ENCODE measurements at regions not wholly inside any gene's neighbourhood (a gene's known extent, or its start where the extent isn't known, plus 50 kb on each side); places are given as distances from the start of the nearest gene placed in this dataset.

DNA sequence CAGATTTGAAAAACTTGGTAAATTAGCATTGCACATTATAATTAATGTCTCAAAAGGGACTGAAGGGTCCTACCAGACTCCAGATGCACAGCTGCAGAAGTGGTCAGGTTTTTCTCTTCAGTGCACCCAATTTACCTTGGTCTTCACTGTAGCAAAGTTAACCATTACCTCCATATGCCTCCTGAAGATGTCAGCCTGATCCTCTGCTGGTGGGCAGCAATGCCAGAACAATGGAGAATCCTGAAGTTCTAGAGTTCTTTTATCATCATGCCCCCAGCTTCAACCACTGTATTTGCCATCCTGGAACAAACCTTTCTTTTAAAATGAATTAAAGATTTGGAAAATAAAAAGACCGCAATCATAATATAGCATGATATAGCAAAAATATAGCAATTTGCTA, 1774.8 kb upstream of the CELF4 start (continued):
- TF ChIP-seq, protein P1, sequence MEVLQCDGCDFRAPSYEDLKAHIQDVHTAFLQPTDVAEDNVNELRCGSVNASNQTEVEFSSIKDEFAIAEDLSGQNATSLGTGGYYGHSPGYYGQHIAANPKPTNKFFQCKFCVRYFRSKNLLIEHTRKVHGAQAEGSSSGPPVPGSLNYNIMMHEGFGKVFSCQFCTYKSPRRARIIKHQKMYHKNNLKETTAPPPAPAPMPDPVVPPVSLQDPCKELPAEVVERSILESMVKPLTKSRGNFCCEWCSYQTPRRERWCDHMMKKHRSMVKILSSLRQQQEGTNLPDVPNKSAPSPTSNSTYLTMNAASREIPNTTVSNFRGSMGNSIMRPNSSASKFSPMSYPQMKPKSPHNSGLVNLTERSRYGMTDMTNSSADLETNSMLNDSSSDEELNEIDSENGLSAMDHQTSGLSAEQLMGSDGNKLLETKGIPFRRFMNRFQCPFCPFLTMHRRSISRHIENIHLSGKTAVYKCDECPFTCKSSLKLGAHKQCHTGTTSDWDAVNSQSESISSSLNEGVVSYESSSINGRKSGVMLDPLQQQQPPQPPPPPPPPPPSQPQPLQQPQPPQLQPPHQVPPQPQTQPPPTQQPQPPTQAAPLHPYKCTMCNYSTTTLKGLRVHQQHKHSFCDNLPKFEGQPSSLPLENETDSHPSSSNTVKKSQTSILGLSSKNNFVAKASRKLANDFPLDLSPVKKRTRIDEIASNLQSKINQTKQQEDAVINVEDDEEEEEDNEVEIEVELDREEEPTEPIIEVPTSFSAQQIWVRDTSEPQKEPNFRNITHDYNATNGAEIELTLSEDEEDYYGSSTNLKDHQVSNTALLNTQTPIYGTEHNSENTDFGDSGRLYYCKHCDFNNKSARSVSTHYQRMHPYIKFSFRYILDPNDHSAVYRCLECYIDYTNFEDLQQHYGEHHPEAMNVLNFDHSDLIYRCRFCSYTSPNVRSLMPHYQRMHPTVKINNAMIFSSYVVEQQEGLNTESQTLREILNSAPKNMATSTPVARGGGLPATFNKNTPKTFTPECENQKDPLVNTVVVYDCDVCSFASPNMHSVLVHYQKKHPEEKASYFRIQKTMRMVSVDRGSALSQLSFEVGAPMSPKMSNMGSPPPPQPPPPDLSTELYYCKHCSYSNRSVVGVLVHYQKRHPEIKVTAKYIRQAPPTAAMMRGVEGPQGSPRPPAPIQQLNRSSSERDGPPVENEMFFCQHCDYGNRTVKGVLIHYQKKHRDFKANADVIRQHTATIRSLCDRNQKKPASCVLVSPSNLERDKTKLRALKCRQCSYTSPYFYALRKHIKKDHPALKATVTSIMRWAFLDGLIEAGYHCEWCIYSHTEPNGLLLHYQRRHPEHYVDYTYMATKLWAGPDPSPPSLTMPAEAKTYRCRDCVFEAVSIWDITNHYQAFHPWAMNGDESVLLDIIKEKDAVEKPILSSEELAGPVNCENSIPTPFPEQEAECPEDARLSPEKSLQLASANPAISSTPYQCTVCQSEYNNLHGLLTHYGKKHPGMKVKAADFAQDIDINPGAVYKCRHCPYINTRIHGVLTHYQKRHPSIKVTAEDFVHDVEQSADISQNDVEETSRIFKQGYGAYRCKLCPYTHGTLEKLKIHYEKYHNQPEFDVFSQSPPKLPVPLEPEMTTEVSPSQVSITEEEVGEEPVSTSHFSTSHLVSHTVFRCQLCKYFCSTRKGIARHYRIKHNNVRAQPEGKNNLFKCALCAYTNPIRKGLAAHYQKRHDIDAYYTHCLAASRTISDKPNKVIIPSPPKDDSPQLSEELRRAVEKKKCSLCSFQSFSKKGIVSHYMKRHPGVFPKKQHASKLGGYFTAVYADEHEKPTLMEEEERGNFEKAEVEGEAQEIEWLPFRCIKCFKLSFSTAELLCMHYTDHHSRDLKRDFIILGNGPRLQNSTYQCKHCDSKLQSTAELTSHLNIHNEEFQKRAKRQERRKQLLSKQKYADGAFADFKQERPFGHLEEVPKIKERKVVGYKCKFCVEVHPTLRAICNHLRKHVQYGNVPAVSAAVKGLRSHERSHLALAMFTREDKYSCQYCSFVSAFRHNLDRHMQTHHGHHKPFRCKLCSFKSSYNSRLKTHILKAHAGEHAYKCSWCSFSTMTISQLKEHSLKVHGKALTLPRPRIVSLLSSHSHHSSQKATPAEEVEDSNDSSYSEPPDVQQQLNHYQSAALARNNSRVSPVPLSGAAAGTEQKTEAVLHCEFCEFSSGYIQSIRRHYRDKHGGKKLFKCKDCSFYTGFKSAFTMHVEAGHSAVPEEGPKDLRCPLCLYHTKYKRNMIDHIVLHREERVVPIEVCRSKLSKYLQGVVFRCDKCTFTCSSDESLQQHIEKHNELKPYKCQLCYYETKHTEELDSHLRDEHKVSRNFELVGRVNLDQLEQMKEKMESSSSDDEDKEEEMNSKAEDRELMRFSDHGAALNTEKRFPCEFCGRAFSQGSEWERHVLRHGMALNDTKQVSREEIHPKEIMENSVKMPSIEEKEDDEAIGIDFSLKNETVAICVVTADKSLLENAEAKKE (CRISPR knock-in tag; IDR thresholded peaks at IDR 0.05), result no peak
- no peak for TF ChIP-seq ZNF331 (CRISPR knock-in tag; IDR thresholded peaks at IDR 0.05; ENCODE audit: low read depth)

DNA sequence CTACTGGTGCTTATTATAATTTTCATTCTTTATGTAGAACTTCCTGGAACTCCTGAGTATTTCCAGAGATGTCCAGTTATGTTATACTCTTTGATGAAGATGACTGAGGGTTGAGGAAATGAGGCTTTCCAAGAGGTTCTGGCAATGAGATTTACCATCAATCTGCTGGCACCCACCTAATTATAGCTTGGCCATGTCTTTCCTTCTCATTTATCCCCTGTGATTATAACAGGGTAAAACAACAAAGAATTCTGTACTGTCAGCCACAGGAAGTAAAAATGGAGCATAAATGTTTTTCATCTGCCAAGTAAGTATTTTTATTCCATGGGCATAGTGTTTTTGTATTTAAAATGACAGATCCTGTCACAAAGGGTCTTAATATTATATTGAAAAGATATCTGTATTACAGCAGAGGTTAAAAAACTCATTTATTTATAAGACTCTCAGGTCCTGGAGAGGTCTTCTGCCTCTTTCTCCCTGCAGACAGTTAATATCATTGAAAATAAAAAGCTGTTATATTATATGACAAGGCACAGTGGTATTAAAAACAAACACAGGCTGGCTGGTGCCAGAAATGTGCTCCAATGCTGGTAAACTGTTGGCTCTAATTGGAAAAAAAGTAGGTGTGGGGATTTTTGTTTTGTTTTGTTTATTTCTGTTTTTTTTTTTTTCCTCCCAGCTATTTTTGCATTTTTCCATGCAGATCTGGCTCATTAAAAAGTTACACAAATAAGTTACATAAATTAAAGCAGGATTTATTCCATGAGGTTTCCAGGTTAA, 1764.1 kb upstream of the CELF4 start:
- no peaks in the 10 kb centered on the region for H3K27me3 Mint-ChIP-seq (ENCODE audit: insufficient read depth, low read depth, poor library complexity)
- no peaks in the 10 kb centered on the region for H3F3A ChIP-seq (replicated peaks; ENCODE audit: low read depth)
- no peaks in the 10 kb centered on the region for H3K79me2 ChIP-seq (replicated peaks; ENCODE audit: insufficient read depth)
- no peak overlapping the region for H3K27ac Mint-ChIP-seq
- H3K9me3 Mint-ChIP-seq, result no peaks in the 10 kb centered on the region
- no peak overlapping the region for H3K4me3 ChIP-seq
- no peak for ATAC-seq
- H3K27ac ChIP-seq (ENCODE audit: low read depth), result no peak overlapping the region
- H3K27me3 ChIP-seq (ENCODE audit: insufficient read depth), result no peaks in the 10 kb centered on the region
- no peaks in the 10 kb centered on the region for H4K20me1 ChIP-seq (replicated peaks; ENCODE audit: insufficient read depth)
- no peaks in the 10 kb centered on the region for H3K4me1 ChIP-seq (ENCODE audit: insufficient read depth)
- no peak overlapping the region for H2AFZ ChIP-seq
- H3K9me2 ChIP-seq (ENCODE audit: insufficient read depth), result no peaks in the 10 kb centered on the region
- DNase-seq (ENCODE audit: low spot score), result no peak
- H3K36me3 Mint-ChIP-seq (ENCODE audit: low read depth), result no peaks in the 10 kb centered on the region
- H3K4me3 Mint-ChIP-seq, result no peak overlapping the region
- H3K36me3 ChIP-seq (ENCODE audit: insufficient read depth), result no peaks in the 10 kb centered on the region
- TF ChIP-seq EZH2phosphoT487 (IDR thresholded peaks at IDR 0.05; ENCODE audit: unreplicated experiment), result no peak
- TF ChIP-seq CREB1 (CRISPR knock-in tag; IDR thresholded peaks at IDR 0.05; ENCODE audit: low read depth), result no peak
- no peak for TF ChIP-seq ZNF331 (CRISPR knock-in tag; IDR thresholded peaks at IDR 0.05; ENCODE audit: low read depth)
- no peak for TF ChIP-seq STAT1 (IDR thresholded peaks at IDR 0.05; ENCODE audit: unreplicated experiment)
- H3K4me1 Mint-ChIP-seq, result no peaks in the 10 kb centered on the region
- H3K4me2 ChIP-seq, result no peak overlapping the region

All from GM23338 (cell line).